SK-N-SH (cell line): ENCODE measurements at regions not wholly inside any gene's neighbourhood (a gene's known extent, or its start where the extent isn't known, plus 50 kb on each side); places are given as distances from the start of the nearest gene placed in this dataset.

Source experiments
- CHD2 ChIP-seq: fragments of 150-350 bp; IDR thresholded peaks from 2 replicates; pipeline ENCODE4 v1.6.1; 2018; ENCODE audit warnings: low read length; ENCODE audit not compliant: partially characterized antibody
- EP300 ChIP-seq, 2 experiments: IDR thresholded peaks; 2 replicates each; pipeline versions ENCODE4 v1.4.0 to v1.6.1; 2012; ENCODE audit warnings: borderline replicate concordance in 1 of 2, low read depth in 1 of 2, low read length in 1 of 2
- FOXJ3 ChIP-seq: sonication (generic); formaldehyde crosslinking; IDR thresholded peaks from 2 replicates; pipeline ENCODE4 v1.5.1; 2020; ENCODE audit warnings: mild to moderate bottlenecking, missing genetic modification reagents
- POLR2AphosphoS5 ChIP-seq: IDR thresholded peaks from 2 replicates; pipeline ENCODE4 v1.6.1; 2012; ENCODE audit warnings: low read depth, low read length
- RAD21 ChIP-seq: IDR thresholded peaks from 2 replicates; pipeline ENCODE4 v1.6.1; 2012; ENCODE audit warnings: mild to moderate bottlenecking, low read length
- RCOR1 ChIP-seq: fragments of 150-350 bp; IDR thresholded peaks from 2 replicates; pipeline ENCODE4 v1.6.1; 2017; ENCODE audit warnings: antibody characterized with exemption, low read length
- REST ChIP-seq: IDR thresholded peaks from 2 replicates; pipeline ENCODE4 v1.6.1; 2012; ENCODE audit warnings: mild to moderate bottlenecking, low read depth, low read length, moderate library complexity
- SIN3A ChIP-seq: IDR thresholded peaks from 2 replicates; pipeline ENCODE4 v1.6.1; 2012; ENCODE audit warnings: low read depth, mild to moderate bottlenecking, low read length, moderate library complexity, borderline replicate concordance
- USF2 ChIP-seq: fragments of 150-350 bp; IDR thresholded peaks from 2 replicates; pipeline ENCODE4 v1.6.1; 2017; ENCODE audit warnings: antibody characterized with exemption, low read length, low read depth, borderline replicate concordance
- TF ChIP-seq, protein P1 (sequence below): fragments of 200-600 bp; sonication (generic); IDR thresholded peaks from 2 replicates; pipeline ENCODE4 v1.6.1; 2017; ENCODE audit warnings: antibody characterized with exemption, mild to moderate bottlenecking, moderate library complexity
- TF ChIP-seq, protein P2 (sequence below): IDR thresholded peaks from 2 replicates; pipeline ENCODE4; 2012

DNA sequence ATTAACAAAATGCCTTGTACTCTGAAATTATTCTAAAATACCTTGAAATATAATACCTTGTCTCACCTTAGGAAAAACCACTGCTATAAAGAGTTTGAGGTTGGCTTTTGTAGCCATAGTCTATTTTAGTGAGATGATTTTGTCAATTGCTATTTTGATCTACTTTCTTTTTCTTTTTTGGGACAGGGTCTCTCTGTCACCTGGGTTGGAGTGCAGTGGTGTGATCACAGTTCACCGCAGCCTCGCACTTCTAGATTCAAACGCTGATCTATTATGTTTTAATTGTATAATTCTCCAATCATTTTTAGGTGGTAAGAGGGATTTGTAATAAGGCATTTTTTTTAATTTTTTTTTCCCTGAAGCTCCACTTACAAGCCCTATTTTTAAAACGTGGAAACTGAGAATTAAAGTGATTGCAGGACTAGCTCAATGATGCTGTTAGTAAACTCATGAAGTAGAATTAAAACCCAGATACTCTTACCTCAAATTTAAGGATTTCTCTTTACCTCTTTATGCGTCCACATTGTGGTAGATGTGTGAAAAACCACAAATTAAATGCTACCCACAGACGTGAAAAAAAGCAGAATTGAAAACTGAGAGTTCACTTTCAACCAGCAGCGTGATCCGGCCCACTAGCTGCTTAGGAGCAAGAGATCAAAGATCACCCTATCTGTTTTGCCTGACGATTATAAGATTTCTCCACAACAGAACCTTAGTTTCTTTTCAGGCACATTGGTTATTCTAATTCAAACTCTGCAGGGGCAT, 384.2 kb downstream of the CGGBP1 start:
- TF ChIP-seq REST (no peak), RAD21 (no peak), POLR2AphosphoS5 (no peak), FOXJ3 (no peak), SIN3A (no peak), USF2 (no peak), EP300 (IDR thresholded peaks at IDR 0.05; ENCODE audit: borderline replicate concordance in 1 of 2, low read depth in 1 of 2, low read length in 1 of 2) (no peak), RCOR1 (no peak), CHD2 (no peak)
- TF ChIP-seq, protein P1, sequence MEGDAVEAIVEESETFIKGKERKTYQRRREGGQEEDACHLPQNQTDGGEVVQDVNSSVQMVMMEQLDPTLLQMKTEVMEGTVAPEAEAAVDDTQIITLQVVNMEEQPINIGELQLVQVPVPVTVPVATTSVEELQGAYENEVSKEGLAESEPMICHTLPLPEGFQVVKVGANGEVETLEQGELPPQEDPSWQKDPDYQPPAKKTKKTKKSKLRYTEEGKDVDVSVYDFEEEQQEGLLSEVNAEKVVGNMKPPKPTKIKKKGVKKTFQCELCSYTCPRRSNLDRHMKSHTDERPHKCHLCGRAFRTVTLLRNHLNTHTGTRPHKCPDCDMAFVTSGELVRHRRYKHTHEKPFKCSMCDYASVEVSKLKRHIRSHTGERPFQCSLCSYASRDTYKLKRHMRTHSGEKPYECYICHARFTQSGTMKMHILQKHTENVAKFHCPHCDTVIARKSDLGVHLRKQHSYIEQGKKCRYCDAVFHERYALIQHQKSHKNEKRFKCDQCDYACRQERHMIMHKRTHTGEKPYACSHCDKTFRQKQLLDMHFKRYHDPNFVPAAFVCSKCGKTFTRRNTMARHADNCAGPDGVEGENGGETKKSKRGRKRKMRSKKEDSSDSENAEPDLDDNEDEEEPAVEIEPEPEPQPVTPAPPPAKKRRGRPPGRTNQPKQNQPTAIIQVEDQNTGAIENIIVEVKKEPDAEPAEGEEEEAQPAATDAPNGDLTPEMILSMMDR: no peak
- TF ChIP-seq, protein P2, sequence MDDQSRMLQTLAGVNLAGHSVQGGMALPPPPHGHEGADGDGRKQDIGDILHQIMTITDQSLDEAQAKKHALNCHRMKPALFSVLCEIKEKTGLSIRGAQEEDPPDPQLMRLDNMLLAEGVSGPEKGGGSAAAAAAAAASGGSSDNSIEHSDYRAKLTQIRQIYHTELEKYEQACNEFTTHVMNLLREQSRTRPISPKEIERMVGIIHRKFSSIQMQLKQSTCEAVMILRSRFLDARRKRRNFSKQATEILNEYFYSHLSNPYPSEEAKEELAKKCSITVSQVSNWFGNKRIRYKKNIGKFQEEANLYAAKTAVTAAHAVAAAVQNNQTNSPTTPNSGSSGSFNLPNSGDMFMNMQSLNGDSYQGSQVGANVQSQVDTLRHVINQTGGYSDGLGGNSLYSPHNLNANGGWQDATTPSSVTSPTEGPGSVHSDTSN: no peak
